Stomach (tissue), 8 donors: ENCODE measurements at regions not wholly inside any gene's neighbourhood (a gene's known extent, or its start where the extent isn't known, plus 50 kb on each side); places are given as distances from the start of the nearest gene placed in this dataset.

Experiments used
- DNase-seq, 2 donors: peaks; one replicate each; pipeline versions ENCODE4 v3.0.0 to v3.0.0-alpha.2; 2013 to 2019
- H3K27ac ChIP-seq, 5 donors: fragments of 200-600 bp in 4 of 5; sonication (generic) in 4 of 5; one replicate each; pipeline ENCODE4 v1.5.1; 2013 to 2019; ENCODE audit warnings: mild to moderate bottlenecking in 1 of 5, moderate library complexity in 1 of 5
- H3K27me3 ChIP-seq, 3 donors: fragments of 200-600 bp; sonication (generic); one replicate each; pipeline ENCODE4 v1.5.1; 2017 to 2019; ENCODE audit warnings: mixed run types in 1 of 3
- H3K36me3 ChIP-seq, 4 donors: fragments of 200-600 bp; sonication (generic); 1 replicate in 3 of 4; 2 replicates in 1 of 4; pipeline ENCODE4 v1.5.1; 2016 to 2019
- H3K4me1 ChIP-seq, 4 donors: fragments of 200-600 bp; sonication (generic); one replicate each; pipeline ENCODE4 v1.5.1; 2016 to 2019
- H3K4me3 ChIP-seq, 4 donors: fragments of 200-600 bp; sonication (generic) in 3 of 4; one replicate each; pipeline ENCODE4 v1.5.1; 2016 to 2019; ENCODE audit warnings: mild to moderate bottlenecking in 1 of 4
- H3K9me3 ChIP-seq, 4 donors: fragments of 200-600 bp; sonication (generic); one replicate each; pipeline ENCODE4 v1.5.1; 2016 to 2019
- CTCF ChIP-seq, 7 experiments: fragments of 450-650 bp in 4 of 7; fragments of 200-600 bp in 3 of 7; sonication (generic) in 3 of 7; IDR thresholded peaks; one replicate each; pipeline ENCODE4 v1.5.1; 2016 to 2019; ENCODE audit warnings: antibody characterized with exemption in 7 of 7, control low read depth in 2 of 7, mild to moderate bottlenecking in 1 of 7
- EP300 ChIP-seq: sonication (generic); formaldehyde crosslinking; IDR thresholded peaks from one replicate; pipeline ENCODE4 v1.6.1; 2017; ENCODE audit warnings: antibody characterized with exemption
- POLR2A ChIP-seq, 4 donors: fragments of 450-650 bp; IDR thresholded peaks; one replicate each; pipeline ENCODE4 v1.6.1; 2016; ENCODE audit warnings: antibody characterized with exemption in 4 of 4, control low read depth in 2 of 4, mild to moderate bottlenecking in 1 of 4, moderate library complexity in 1 of 4
- POLR2AphosphoS5 ChIP-seq, 3 donors: sonication (generic); formaldehyde crosslinking; IDR thresholded peaks; one replicate each; pipeline ENCODE4 v1.6.1; 2016; ENCODE audit warnings: antibody characterized with exemption in 3 of 3
- WGBS, 5 donors: extraction: QIAGEN DNeasy Blood & Tissue Kit in 3 of 5; methylation state at CpG; one replicate each; pipeline versions ENCODE4 v1.1.5 to v1.1.7; 2013 to 2018; 5-methylcytosine and 5-hydroxymethylcytosine counted together
- intact Hi-C: fragments of 100-400 bp; cut with DNase I; formaldehyde crosslinking; loops from one replicate; pipeline ENCODE4 v1.15.1; 2023; ENCODE audit warnings: low total_unique reads
- donor health status: healthy with polysubstance abuse.
- donor health status: Bipolar disorder and iron deficiency.
- donor health status: healthy.

DNA sequence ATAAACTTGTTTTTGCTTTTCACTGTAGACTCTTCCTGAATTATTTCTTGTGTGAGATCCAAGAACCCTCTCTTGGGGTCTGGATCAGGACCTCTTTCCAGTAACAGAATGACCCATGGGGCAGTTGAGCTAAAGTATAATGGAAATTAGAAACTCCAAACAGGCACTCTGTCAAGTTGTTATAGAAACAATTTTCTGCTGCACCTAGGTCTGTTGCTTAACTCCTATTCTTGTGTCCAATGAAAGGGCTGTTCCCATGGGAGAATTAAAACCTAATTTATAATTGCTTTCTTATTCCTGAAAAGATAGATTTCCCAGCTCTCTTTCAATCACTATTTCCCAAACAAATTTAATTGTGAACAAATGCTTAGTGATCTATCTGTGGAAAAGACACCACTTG lies 1341.3 kb upstream of the PIK3C3 start:
- Histone ChIP-seq H3K4me1 (no peaks in the 10 kb centered on the region), H3K27me3 (no peaks in the 10 kb centered on the region), H3K27ac (no peak overlapping the region), H3K9me3 (no peaks in the 10 kb centered on the region), H3K36me3 (no peaks in the 10 kb centered on the region), H3K4me3 (no peak overlapping the region)
- intact Hi-C loops: no loop called here
- DNase-seq: no peak
- TF ChIP-seq POLR2AphosphoS5 (IDR thresholded peaks at IDR 0.05): no peak
- TF ChIP-seq POLR2A (IDR thresholded peaks at IDR 0.05): no peak
- TF ChIP-seq EP300: no peak

- intact Hi-C loops: no loop called here
Measured at GRCh38 chr18:40612356-40612755, 1342.7 kb upstream of the PIK3C3 start.

DNA sequence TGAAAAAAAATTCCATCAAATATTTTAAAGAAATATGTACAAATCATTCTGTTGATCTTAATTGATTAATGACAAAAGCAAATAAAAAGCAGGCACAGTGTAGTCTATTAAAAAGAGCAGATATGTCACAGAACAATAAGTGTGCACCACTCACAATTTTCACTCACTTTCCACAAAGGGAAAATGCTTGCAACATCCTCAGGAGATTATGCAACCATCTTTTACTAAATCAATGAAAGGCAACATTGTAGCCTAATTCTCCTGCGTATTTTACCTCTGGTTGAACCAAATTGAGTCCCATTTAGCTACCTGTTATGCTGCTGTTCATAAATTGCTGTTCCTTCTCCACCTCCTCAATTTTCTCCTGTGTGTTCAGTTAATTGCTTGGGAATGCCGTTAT lies 1346.8 kb upstream of the PIK3C3 start:
- no peaks in the 10 kb centered on the region for H3K9me3 ChIP-seq
- H3K27ac ChIP-seq: no peak overlapping the region
- H3K27me3 ChIP-seq: no peaks in the 10 kb centered on the region
- H3K4me1 ChIP-seq: no peaks in the 10 kb centered on the region
- no peak for DNase-seq
- H3K4me3 ChIP-seq: no peak overlapping the region
- no peak for TF ChIP-seq POLR2AphosphoS5 (IDR thresholded peaks at IDR 0.05)
- TF ChIP-seq EP300: no peak
- no peak for TF ChIP-seq POLR2A (IDR thresholded peaks at IDR 0.05)
- TF ChIP-seq CTCF (IDR thresholded peaks at IDR 0.05): no peak
- intact Hi-C loops: no loop called here
- H3K36me3 ChIP-seq: no peaks in the 10 kb centered on the region
- 74 to 90% (median 82%) methylated on average over 2 of the region's 2 CpGs for WGBS, 5 donors

More at GRCh38 chr18:40612356-40612755, 1342.7 kb upstream of the PIK3C3 start:
- no peak for DNase-seq
- no peaks in the 10 kb centered on the region for H3K27me3 ChIP-seq
- H3K4me3 ChIP-seq: no peak overlapping the region
- H3K27ac ChIP-seq: no peak overlapping the region
- TF ChIP-seq CTCF (IDR thresholded peaks at IDR 0.05) (no peak), POLR2A (IDR thresholded peaks at IDR 0.05) (no peak), POLR2AphosphoS5 (IDR thresholded peaks at IDR 0.05) (no peak), EP300 (no peak)
- WGBS, 5 donors: 62 to 79% (median 66%) methylated on average over 1 of the region's 1 CpG
- H3K36me3 ChIP-seq: no peaks in the 10 kb centered on the region
- no peaks in the 10 kb centered on the region for H3K9me3 ChIP-seq
- no peaks in the 10 kb centered on the region for H3K4me1 ChIP-seq

DNA sequence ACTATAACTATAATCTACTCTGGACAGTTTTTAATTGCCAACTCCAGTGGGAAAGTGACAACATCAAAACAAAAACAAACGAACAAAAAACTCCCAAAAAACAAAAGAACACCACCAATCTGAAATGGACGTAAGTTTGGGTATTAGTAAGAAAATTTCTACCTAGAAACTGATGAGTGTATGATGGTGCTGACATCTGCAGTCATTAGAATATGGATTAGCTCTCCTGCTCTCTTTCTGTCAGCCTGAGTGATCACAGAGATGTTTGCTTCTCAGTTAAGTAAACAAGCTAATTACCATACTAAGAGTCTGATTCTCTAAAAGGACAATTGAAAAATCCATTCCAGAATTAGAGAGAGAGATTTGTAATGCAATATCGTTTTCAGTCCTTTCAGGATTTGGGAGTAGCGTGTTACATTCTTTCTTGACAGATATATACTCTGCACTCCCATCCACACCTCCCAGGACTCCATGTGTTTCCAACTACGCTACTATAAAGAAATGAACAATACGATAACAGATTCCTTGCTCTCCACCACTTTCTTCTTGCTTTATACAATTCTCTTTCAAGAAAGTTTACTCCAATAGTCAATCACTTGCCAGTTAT lies 1347.4 kb upstream of the PIK3C3 start:
- Histone ChIP-seq H3K4me1 (no peaks in the 10 kb centered on the region), H3K36me3 (no peaks in the 10 kb centered on the region), H3K4me3 (no peak overlapping the region), H3K27me3 (no peaks in the 10 kb centered on the region), H3K27ac (no peak overlapping the region), H3K9me3 (no peaks in the 10 kb centered on the region)
- DNase-seq: no peak
- 60 to 70% (median 65%) methylated on average over 5 to 6 of the region's 6 CpGs for WGBS, 5 donors
- TF ChIP-seq POLR2A (IDR thresholded peaks at IDR 0.05): no peak
- no peak for TF ChIP-seq CTCF (IDR thresholded peaks at IDR 0.05)
- TF ChIP-seq EP300: no peak
- TF ChIP-seq POLR2AphosphoS5 (IDR thresholded peaks at IDR 0.05): no peak
- intact Hi-C loops: no loop called here

DNA sequence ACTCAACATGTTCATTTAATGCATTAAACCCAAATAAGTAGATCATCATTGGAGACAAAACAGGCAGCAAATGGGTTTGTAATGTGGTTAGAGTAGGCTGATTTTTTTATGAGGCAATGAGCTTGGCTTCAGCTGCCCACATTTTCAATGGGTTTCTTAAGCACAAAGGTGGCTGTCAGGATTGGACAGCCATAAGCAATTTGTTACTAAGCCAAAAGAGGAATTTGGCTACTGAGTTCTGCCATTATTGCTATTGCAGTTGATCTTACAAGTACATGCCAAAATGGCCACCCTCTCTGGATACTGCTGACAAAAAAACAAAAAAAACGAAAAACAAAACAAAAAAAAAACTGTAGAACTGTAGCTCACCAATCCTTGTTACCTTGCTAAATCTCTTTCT lies 1348.0 kb upstream of the PIK3C3 start:
- no peak for DNase-seq
- H3K4me3 ChIP-seq: no peak overlapping the region
- TF ChIP-seq CTCF (IDR thresholded peaks at IDR 0.05): no peak
- TF ChIP-seq EP300: no peak
- no peak overlapping the region for H3K27ac ChIP-seq
- WGBS, 5 donors: 51 to 78% (median 64%) methylated on average over 1 of the region's 1 CpG
- H3K9me3 ChIP-seq: no peaks in the 10 kb centered on the region
- H3K36me3 ChIP-seq: no peaks in the 10 kb centered on the region
- H3K4me1 ChIP-seq: no peaks in the 10 kb centered on the region
- intact Hi-C loops: no loop called here
- no peaks in the 10 kb centered on the region for H3K27me3 ChIP-seq
